ENCODE measurements at regions not wholly inside any gene's neighbourhood (a gene's known extent, or its start where the extent isn't known, plus 50 kb on each side); places are given as distances from the start of the nearest gene placed in this dataset.

GRCh38 chr14:42736408-42736807 is 1129.7 kb downstream of the LRFN5 start:
- TF ChIP-seq CCAR2 (optimal IDR thresholded peaks at IDR 0.05; ENCODE audit: low read depth, low read length) (no peak), CHD2 (IDR thresholded peaks at IDR 0.05; ENCODE audit: low read depth, low read length) (no peak)
- TF ChIP-seq, protein P1, sequence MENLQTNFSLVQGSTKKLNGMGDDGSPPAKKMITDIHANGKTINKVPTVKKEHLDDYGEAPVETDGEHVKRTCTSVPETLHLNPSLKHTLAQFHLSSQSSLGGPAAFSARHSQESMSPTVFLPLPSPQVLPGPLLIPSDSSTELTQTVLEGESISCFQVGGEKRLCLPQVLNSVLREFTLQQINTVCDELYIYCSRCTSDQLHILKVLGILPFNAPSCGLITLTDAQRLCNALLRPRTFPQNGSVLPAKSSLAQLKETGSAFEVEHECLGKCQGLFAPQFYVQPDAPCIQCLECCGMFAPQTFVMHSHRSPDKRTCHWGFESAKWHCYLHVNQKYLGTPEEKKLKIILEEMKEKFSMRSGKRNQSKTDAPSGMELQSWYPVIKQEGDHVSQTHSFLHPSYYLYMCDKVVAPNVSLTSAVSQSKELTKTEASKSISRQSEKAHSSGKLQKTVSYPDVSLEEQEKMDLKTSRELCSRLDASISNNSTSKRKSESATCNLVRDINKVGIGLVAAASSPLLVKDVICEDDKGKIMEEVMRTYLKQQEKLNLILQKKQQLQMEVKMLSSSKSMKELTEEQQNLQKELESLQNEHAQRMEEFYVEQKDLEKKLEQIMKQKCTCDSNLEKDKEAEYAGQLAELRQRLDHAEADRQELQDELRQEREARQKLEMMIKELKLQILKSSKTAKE (CRISPR knock-in tag; IDR thresholded peaks at IDR 0.05; ENCODE audit: borderline replicate concordance) = no peak
- H4K20me1 ChIP-seq (ENCODE audit: insufficient read depth, low read length) = no peaks in the 10 kb centered on the region
- DNase-seq (ENCODE audit: low spot score) (no peak), ATAC-seq (no peak), FAIRE-seq (no peak)
- 2% methylated on average over 1 of the region's 1 CpG for WGBS (ENCODE audit: low lambda C conversion rate)
- no peak overlapping the region for H3K4me3 ChIP-seq (replicated peaks in 1 of 3; ENCODE audit: insufficient read depth in 1 of 3, low read depth in 2 of 3, low read length in 3 of 3)
- H3K79me2 ChIP-seq (ENCODE audit: insufficient read depth, low read length) = no peaks in the 10 kb centered on the region
- H3K36me3 ChIP-seq (replicated peaks in 1 of 2; ENCODE audit: control insufficient read depth in 1 of 2, insufficient read depth in 2 of 2, low read length in 2 of 2) = no peaks in the 10 kb centered on the region
- intact Hi-C loops (cut with micrococcal nuclease; ENCODE audit: unreplicated experiment) (no loop called here), in situ Hi-C loops (cut with HindIII; ENCODE audit: extremely low pct_ligation_motif_present, low pct_unique_long_range_greater_than_20kb) (no loop called here)
- no peak overlapping the region for H2AFZ ChIP-seq (ENCODE audit: low read length)
- H3K9me3 ChIP-seq (ENCODE audit: low read length) = peaks cover 89% of the 10 kb centered on the region
- no peak overlapping the region for H3K9ac ChIP-seq (ENCODE audit: insufficient read depth, low read depth, low read length)
- ChIA-PET POLR2A (no interaction called here), CTCF (ENCODE audit: low intra/inter-chr PET ratio, low total read pairs) (no interaction called here)
- no peak overlapping the region for H3K27ac ChIP-seq (ENCODE audit: extremely low read length, insufficient read depth, low read length)
- BruUV-seq (replicated peaks) = no TSS peak
- no peak overlapping the region for H3K4me2 ChIP-seq (ENCODE audit: low read depth, low read length)
- H3K4me1 ChIP-seq (ENCODE audit: insufficient read depth, low read length) = no peaks in the 10 kb centered on the region
- H3K27me3 ChIP-seq (ENCODE audit: control insufficient read depth in 1 of 2, insufficient read depth in 2 of 2, low read length in 2 of 2) = no peaks in the 10 kb centered on the region

GRCh38 chr14:42734041-42734440 is 1127.4 kb downstream of the LRFN5 start:
- CTCF ChIA-PET (ENCODE audit: low intra/inter-chr PET ratio, low total read pairs) = no interaction called here
- no peak for ATAC-seq
- no peak overlapping the region for H3K27ac ChIP-seq (ENCODE audit: extremely low read length, insufficient read depth, low read length)
- H3K4me1 ChIP-seq (ENCODE audit: insufficient read depth, low read length) = no peaks in the 10 kb centered on the region
- no peak overlapping the region for H3K4me3 ChIP-seq (replicated peaks in 1 of 3; ENCODE audit: insufficient read depth in 1 of 3, low read depth in 2 of 3, low read length in 3 of 3)
- no peaks in the 10 kb centered on the region for H3K27me3 ChIP-seq (ENCODE audit: control insufficient read depth in 1 of 2, insufficient read depth in 2 of 2, low read length in 2 of 2)
- no peaks in the 10 kb centered on the region for H3K36me3 ChIP-seq (replicated peaks in 1 of 2; ENCODE audit: control insufficient read depth in 1 of 2, insufficient read depth in 2 of 2, low read length in 2 of 2)
- BruUV-seq (replicated peaks) = no TSS peak
- H2AFZ ChIP-seq (ENCODE audit: low read length) = no peak overlapping the region
- H3K79me2 ChIP-seq (ENCODE audit: insufficient read depth, low read length) = no peaks in the 10 kb centered on the region
- FAIRE-seq = no peak
- POLR2A ChIA-PET = no interaction called here
- H3K4me2 ChIP-seq (ENCODE audit: low read depth, low read length) = no peak overlapping the region
- peaks cover 92% of the 10 kb centered on the region for H3K9me3 ChIP-seq (ENCODE audit: low read length)
- DNase-seq (ENCODE audit: low spot score) = no peak
- 1% methylated on average over 1 of the region's 1 CpG for WGBS (ENCODE audit: low lambda C conversion rate)
- in situ Hi-C loops (cut with HindIII; ENCODE audit: extremely low pct_ligation_motif_present, low pct_unique_long_range_greater_than_20kb) = no loop called here
- H4K20me1 ChIP-seq (ENCODE audit: insufficient read depth, low read length) = no peaks in the 10 kb centered on the region
- no peak overlapping the region for H3K9ac ChIP-seq (ENCODE audit: insufficient read depth, low read depth, low read length)
- intact Hi-C loops (cut with micrococcal nuclease; ENCODE audit: unreplicated experiment) = no loop called here
- TF ChIP-seq ZBTB44 (CRISPR knock-in tag; IDR thresholded peaks at IDR 0.05) = no peak
- no peak for TF ChIP-seq KAT7 (CRISPR knock-in tag; IDR thresholded peaks at IDR 0.05; ENCODE audit: borderline replicate concordance)
- TF ChIP-seq SMAD9 (CRISPR knock-in tag; IDR thresholded peaks at IDR 0.05) = no peak
- no peak for TF ChIP-seq ZBTB49 (CRISPR knock-in tag; IDR thresholded peaks at IDR 0.05; ENCODE audit: borderline replicate concordance)
- TF ChIP-seq, protein P2, sequence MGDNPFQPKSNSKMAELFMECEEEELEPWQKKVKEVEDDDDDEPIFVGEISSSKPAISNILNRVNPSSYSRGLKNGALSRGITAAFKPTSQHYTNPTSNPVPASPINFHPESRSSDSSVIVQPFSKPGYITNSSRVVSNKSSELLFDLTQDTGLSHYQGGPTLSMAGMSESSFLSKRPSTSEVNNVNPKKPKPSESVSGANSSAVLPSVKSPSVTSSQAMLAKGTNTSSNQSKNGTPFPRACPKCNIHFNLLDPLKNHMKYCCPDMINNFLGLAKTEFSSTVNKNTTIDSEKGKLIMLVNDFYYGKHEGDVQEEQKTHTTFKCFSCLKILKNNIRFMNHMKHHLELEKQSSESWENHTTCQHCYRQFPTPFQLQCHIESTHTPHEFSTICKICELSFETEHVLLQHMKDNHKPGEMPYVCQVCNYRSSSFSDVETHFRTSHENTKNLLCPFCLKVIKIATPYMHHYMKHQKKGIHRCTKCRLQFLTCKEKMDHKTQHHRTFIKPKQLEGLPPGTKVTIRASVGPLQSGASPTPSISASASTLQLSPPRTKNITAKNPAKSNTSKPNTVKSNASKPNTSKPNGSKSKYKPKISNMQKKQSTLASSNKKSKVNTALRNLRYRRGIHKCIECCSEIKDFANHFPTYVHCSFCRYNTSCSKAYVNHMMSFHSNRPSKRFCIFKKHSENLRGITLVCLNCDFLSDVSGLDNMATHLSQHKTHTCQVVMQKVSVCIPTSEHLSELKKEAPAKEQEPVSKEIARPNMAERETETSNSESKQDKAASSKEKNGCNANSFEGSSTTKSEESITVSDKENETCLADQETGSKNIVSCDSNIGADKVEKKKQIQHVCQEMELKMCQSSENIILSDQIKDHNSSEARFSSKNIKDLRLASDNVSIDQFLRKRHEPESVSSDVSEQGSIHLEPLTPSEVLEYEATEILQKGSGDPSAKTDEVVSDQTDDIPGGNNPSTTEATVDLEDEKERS (CRISPR knock-in tag; IDR thresholded peaks at IDR 0.05) = no peak
- TF ChIP-seq AHR (CRISPR knock-in tag; IDR thresholded peaks at IDR 0.05) = no peak
- TF ChIP-seq ZNF598 (CRISPR knock-in tag; IDR thresholded peaks at IDR 0.05; ENCODE audit: borderline replicate concordance) = no peak
